ENCODE measurements at regions not wholly inside any gene's neighbourhood (a gene's known extent, or its start where the extent isn't known, plus 50 kb on each side); places are given as distances from the start of the nearest gene placed in this dataset.

GRCh38 chr12:86550218-86551145 is 294.3 kb upstream of the MGAT4C start:
- no peak for FAIRE-seq
- no peak for DNase-seq (ENCODE audit: insufficient read length, low spot score)

- FAIRE-seq, result no peak
- no peak for DNase-seq (ENCODE audit: insufficient read length, low spot score)
These were observed 287.5 kb upstream of the MGAT4C start for GRCh38 chr12:86543716-86544115.

GRCh38 chr12:86530996-86531655 is 274.9 kb upstream of the MGAT4C start:
- FAIRE-seq (no peak), DNase-seq (ENCODE audit: insufficient read length, low spot score) (no peak)

GRCh38 chr12:86526060-86526595 is 269.9 kb upstream of the MGAT4C start:
- no peak for FAIRE-seq

GRCh38 chr12:86523844-86524243 is 267.7 kb upstream of the MGAT4C start:
- DNase-seq (ENCODE audit: insufficient read length, low spot score) (no peak), FAIRE-seq (no peak)

More at GRCh38 chr12:86526060-86526595, 269.9 kb upstream of the MGAT4C start:
- no peak for DNase-seq (ENCODE audit: insufficient read length, low spot score)

GRCh38 chr12:86521870-86522269 is 265.7 kb upstream of the MGAT4C start:
- DNase-seq (ENCODE audit: insufficient read length, low spot score), result no peak
- no peak for FAIRE-seq

GRCh38 chr12:86513226-86513625 is 257.0 kb upstream of the MGAT4C start:
- FAIRE-seq (no peak), DNase-seq (ENCODE audit: insufficient read length, low spot score) (no peak)

GRCh38 chr12:86496595-86496994 is 240.4 kb upstream of the MGAT4C start:
- DNase-seq (ENCODE audit: insufficient read length, low spot score) (no peak), FAIRE-seq (no peak)

GRCh38 chr12:86484473-86484872 is 228.3 kb upstream of the MGAT4C start:
- no peak for FAIRE-seq
- DNase-seq (ENCODE audit: insufficient read length, low spot score), result no peak

- FAIRE-seq, result no peak
- no peak for DNase-seq (ENCODE audit: insufficient read length, low spot score)
These were observed 217.0 kb upstream of the MGAT4C start for GRCh38 chr12:86473231-86473630.

- DNase-seq (ENCODE audit: insufficient read length, low spot score) (no peak), FAIRE-seq (no peak)
These were observed 200.6 kb upstream of the MGAT4C start for GRCh38 chr12:86456776-86457175.

- DNase-seq (ENCODE audit: insufficient read length, low spot score), result no peak
- FAIRE-seq, result no peak
These were observed 200.1 kb upstream of the MGAT4C start for GRCh38 chr12:86456241-86456640.

- no peak for FAIRE-seq
- no peak for DNase-seq (ENCODE audit: insufficient read length, low spot score)
These were observed 189.2 kb upstream of the MGAT4C start for GRCh38 chr12:86445356-86445755.

GRCh38 chr12:86435053-86435452 is 178.9 kb upstream of the MGAT4C start:
- FAIRE-seq, result no peak
- DNase-seq (ENCODE audit: insufficient read length, low spot score), result no peak

- FAIRE-seq (no peak), DNase-seq (ENCODE audit: insufficient read length, low spot score) (no peak)
These were observed 173.6 kb upstream of the MGAT4C start for GRCh38 chr12:86429824-86430223.

- no peak for FAIRE-seq
- no peak for DNase-seq (ENCODE audit: insufficient read length, low spot score)
These were observed 165.1 kb upstream of the MGAT4C start for GRCh38 chr12:86421333-86421732.

GRCh38 chr12:86414201-86414600 is 158.0 kb upstream of the MGAT4C start:
- FAIRE-seq (no peak), DNase-seq (ENCODE audit: insufficient read length, low spot score) (no peak)

GRCh38 chr12:86411710-86412109 is 155.5 kb upstream of the MGAT4C start:
- DNase-seq (ENCODE audit: insufficient read length, low spot score), result no peak
- no peak for FAIRE-seq

- no peak for DNase-seq (ENCODE audit: insufficient read length, low spot score)
- no peak for FAIRE-seq
These were observed 151.5 kb upstream of the MGAT4C start for GRCh38 chr12:86407620-86408208.

- DNase-seq (ENCODE audit: insufficient read length, low spot score) (no peak), FAIRE-seq (no peak)
These were observed 133.8 kb upstream of the MGAT4C start for GRCh38 chr12:86389949-86390348.

- FAIRE-seq, result no peak
These were observed 131.5 kb upstream of the MGAT4C start for GRCh38 chr12:86387591-86388145.

More at GRCh38 chr12:86387591-86388145, 131.5 kb upstream of the MGAT4C start:
- no peak for DNase-seq (ENCODE audit: insufficient read length, low spot score)

All from GM19239 (cell line).